ENCODE measurements at regions not wholly inside any gene's neighbourhood (a gene's known extent, or its start where the extent isn't known, plus 50 kb on each side); places are given as distances from the start of the nearest gene placed in this dataset.

- no peak overlapping the region for H3K4me3 ChIP-seq (ENCODE audit: low read length)
- no peak for TF ChIP-seq CTCF (conservative IDR thresholded peaks at IDR 0.05; ENCODE audit: low read length)
- no peak for DNase-seq (ENCODE audit: low read depth)
These were observed 539.7 kb downstream of the AACS start for GRCh38 chr12:125604976-125605375.

- TF ChIP-seq CTCF (conservative IDR thresholded peaks at IDR 0.05; ENCODE audit: low read length): no peak
- no peak for DNase-seq (ENCODE audit: low read depth)
These were observed 541.1 kb downstream of the AACS start for GRCh38 chr12:125606312-125606711.

GRCh38 chr12:125610292-125610691 lies 545.1 kb downstream of the AACS start:
- DNase-seq (ENCODE audit: low read depth): no peak
- no peak overlapping the region for H3K4me3 ChIP-seq (ENCODE audit: low read length)
- no peak for TF ChIP-seq CTCF (conservative IDR thresholded peaks at IDR 0.05; ENCODE audit: low read length)

More at GRCh38 chr12:125606312-125606711, 541.1 kb downstream of the AACS start:
- H3K4me3 ChIP-seq (ENCODE audit: low read length): no peak overlapping the region

- no peak overlapping the region for H3K4me3 ChIP-seq (ENCODE audit: low read length)
- no peak for DNase-seq (ENCODE audit: low read depth)
- TF ChIP-seq CTCF (conservative IDR thresholded peaks at IDR 0.05; ENCODE audit: low read length): no peak
These were observed 545.7 kb downstream of the AACS start for GRCh38 chr12:125610971-125611370.

- TF ChIP-seq CTCF (conservative IDR thresholded peaks at IDR 0.05; ENCODE audit: low read length): no peak
- DNase-seq (ENCODE audit: low read depth): no peak
- no peak overlapping the region for H3K4me3 ChIP-seq (ENCODE audit: low read length)
These were observed 548.8 kb downstream of the AACS start for GRCh38 chr12:125614058-125614457.

GRCh38 chr12:125619723-125620122 lies 554.5 kb downstream of the AACS start:
- DNase-seq (ENCODE audit: low read depth): no peak
- H3K4me3 ChIP-seq (ENCODE audit: low read length): no peak overlapping the region
- TF ChIP-seq CTCF (conservative IDR thresholded peaks at IDR 0.05; ENCODE audit: low read length): no peak

GRCh38 chr12:125633686-125634085 lies 568.5 kb downstream of the AACS start:
- H3K4me3 ChIP-seq (ENCODE audit: low read length): no peak overlapping the region
- TF ChIP-seq CTCF (conservative IDR thresholded peaks at IDR 0.05; ENCODE audit: low read length): no peak
- DNase-seq (ENCODE audit: low read depth): no peak

Data from AG10803 (cell line).